ENCODE measurements at regions not wholly inside any gene's neighbourhood (a gene's known extent, or its start where the extent isn't known, plus 50 kb on each side); places are given as distances from the start of the nearest gene placed in this dataset.

DNA sequence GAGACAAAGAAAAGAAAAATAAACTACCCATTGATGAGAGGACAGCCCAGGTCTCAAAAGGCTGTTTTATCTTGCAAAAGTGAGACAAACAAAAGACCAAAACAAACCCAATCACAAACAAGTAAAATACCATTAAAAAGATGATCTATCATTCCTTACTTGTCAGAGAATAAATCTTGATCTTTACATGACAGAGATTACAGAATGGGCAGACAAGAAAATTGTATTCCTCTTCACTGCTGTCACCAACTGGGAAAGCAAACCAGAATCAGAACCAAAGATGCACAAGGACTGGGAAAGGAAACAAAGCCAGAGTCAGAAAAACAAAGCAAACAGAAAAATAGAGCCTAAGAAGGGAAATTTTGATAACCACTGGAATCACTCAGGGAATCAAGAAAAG lies 444.0 kb upstream of the PDE3A start:
- TF ChIP-seq, protein P1, sequence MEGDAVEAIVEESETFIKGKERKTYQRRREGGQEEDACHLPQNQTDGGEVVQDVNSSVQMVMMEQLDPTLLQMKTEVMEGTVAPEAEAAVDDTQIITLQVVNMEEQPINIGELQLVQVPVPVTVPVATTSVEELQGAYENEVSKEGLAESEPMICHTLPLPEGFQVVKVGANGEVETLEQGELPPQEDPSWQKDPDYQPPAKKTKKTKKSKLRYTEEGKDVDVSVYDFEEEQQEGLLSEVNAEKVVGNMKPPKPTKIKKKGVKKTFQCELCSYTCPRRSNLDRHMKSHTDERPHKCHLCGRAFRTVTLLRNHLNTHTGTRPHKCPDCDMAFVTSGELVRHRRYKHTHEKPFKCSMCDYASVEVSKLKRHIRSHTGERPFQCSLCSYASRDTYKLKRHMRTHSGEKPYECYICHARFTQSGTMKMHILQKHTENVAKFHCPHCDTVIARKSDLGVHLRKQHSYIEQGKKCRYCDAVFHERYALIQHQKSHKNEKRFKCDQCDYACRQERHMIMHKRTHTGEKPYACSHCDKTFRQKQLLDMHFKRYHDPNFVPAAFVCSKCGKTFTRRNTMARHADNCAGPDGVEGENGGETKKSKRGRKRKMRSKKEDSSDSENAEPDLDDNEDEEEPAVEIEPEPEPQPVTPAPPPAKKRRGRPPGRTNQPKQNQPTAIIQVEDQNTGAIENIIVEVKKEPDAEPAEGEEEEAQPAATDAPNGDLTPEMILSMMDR (conservative IDR thresholded peaks at IDR 0.05 in 1 of 2, IDR thresholded peaks at IDR 0.05 in 1 of 2; ENCODE audit: low read depth in 1 of 2, low read length in 2 of 2), result no peak
- no peak for TF ChIP-seq EZH2 (IDR thresholded peaks at IDR 0.05; ENCODE audit: low read length, missing control alignments)

Measured in fibroblast of lung (primary cell).